Activated CD4-positive, alpha-beta memory T cell treated with anti-CD3 and anti-CD28 coated beads for 36 hours (primary cell): ENCODE measurements at regions not wholly inside any gene's neighbourhood (a gene's known extent, or its start where the extent isn't known, plus 50 kb on each side); places are given as distances from the start of the nearest gene placed in this dataset.
"Not testable (repeated sequence)": the region's sequence is repeated elsewhere in the genome, so short reads cannot be mapped to it uniquely, and the experiment has no call there.

ENCODE experiments used
- CTCF ChIA-PET: fragments of 350-600 bp; sonication (Branson Sonifier 250); formaldehyde crosslinking; loops from one replicate; lab custom pipeline; 2021; ENCODE audit warnings: antibody characterized with exemption, inconsistent platforms; lab: Charles Lee
- POLR2A ChIA-PET: fragments of 350-600 bp; sonication (Branson Sonifier 250); formaldehyde crosslinking; loops from one replicate; lab custom pipeline; 2021; ENCODE audit warnings: antibody characterized with exemption; lab: Charles Lee
- DNase-seq: peaks from one replicate; pipeline ENCODE4 v3.0.0-alpha.2; 2020
- H3K27ac Mint-ChIP-seq: one replicate; pipeline ENCODE4 v1.8.0; 2021; ENCODE audit warnings: mixed read lengths
- H3K27me3 Mint-ChIP-seq: one replicate; pipeline ENCODE4 v1.8.0; 2021; ENCODE audit warnings: mixed read lengths
- H3K36me3 Mint-ChIP-seq: one replicate; pipeline ENCODE4 v1.8.0; 2021; ENCODE audit warnings: mixed read lengths
- H3K4me1 Mint-ChIP-seq: one replicate; pipeline ENCODE4 v1.8.0; 2021; ENCODE audit warnings: low read depth, mixed read lengths
- H3K4me3 Mint-ChIP-seq: one replicate; pipeline ENCODE4 v1.8.0; 2021; ENCODE audit warnings: mild to moderate bottlenecking, mixed read lengths
- H3K9me3 Mint-ChIP-seq: one replicate; pipeline ENCODE4 v1.8.0; 2021; ENCODE audit warnings: mixed read lengths
- intact Hi-C: fragments of 100-400 bp; cut with micrococcal nuclease; formaldehyde crosslinking; loops from one replicate; pipeline ENCODE4 v1.15.1; 2023

GRCh38 chr2:16239296-16239850 lies 299.0 kb downstream of the MYCN start:
- no peak overlapping the region for H3K27ac Mint-ChIP-seq
- no peaks in the 10 kb centered on the region for H3K4me1 Mint-ChIP-seq
- POLR2A ChIA-PET, result no interaction called here
- H3K27me3 Mint-ChIP-seq, result peaks cover 5% of the 10 kb centered on the region
- no peak for DNase-seq
- H3K36me3 Mint-ChIP-seq, result no peaks in the 10 kb centered on the region
- no peak overlapping the region for H3K4me3 Mint-ChIP-seq
- H3K9me3 Mint-ChIP-seq, result no peaks in the 10 kb centered on the region
- intact Hi-C loops, result loop anchor here (5.0 kb wide), 1 partner anchor 602 kb away; no protein-coding TSS in a partner anchor
- CTCF ChIA-PET, result no interaction called here

- intact Hi-C loops, result loop anchor here (5.0 kb wide), 1 partner anchor 601 kb away; no protein-coding TSS in a partner anchor
- Mint-ChIP-seq H3K27me3 (peaks cover 5% of the 10 kb centered on the region), H3K4me3 (no peak overlapping the region), H3K27ac (no peak overlapping the region), H3K36me3 (no peaks in the 10 kb centered on the region), H3K9me3 (no peaks in the 10 kb centered on the region), H3K4me1 (no peaks in the 10 kb centered on the region)
- DNase-seq, result no peak
- ChIA-PET CTCF (no interaction called here), POLR2A (no interaction called here)
Measured at GRCh38 chr2:16238786-16239185, 298.4 kb downstream of the MYCN start.

GRCh38 chr2:16238001-16238761 lies 297.8 kb downstream of the MYCN start:
- H3K9me3 Mint-ChIP-seq, result no peaks in the 10 kb centered on the region
- H3K4me3 Mint-ChIP-seq, result no peak overlapping the region
- no peaks in the 10 kb centered on the region for H3K4me1 Mint-ChIP-seq
- H3K27ac Mint-ChIP-seq, result no peak overlapping the region
- DNase-seq, result no peak
- ChIA-PET CTCF (no interaction called here), POLR2A (no interaction called here)
- H3K36me3 Mint-ChIP-seq, result no peaks in the 10 kb centered on the region
- H3K27me3 Mint-ChIP-seq, result peaks cover 5% of the 10 kb centered on the region
- intact Hi-C loops, result loop anchor here (5.0 kb wide), 1 partner anchor 601 kb away; no protein-coding TSS in a partner anchor

GRCh38 chr2:16235747-16236146 lies 295.4 kb downstream of the MYCN start:
- Mint-ChIP-seq H3K4me1 (no peaks in the 10 kb centered on the region), H3K4me3 (no peak overlapping the region), H3K27ac (no peak overlapping the region), H3K36me3 (no peaks in the 10 kb centered on the region), H3K27me3 (peaks cover 5% of the 10 kb centered on the region), H3K9me3 (no peaks in the 10 kb centered on the region)
- no peak for DNase-seq
- intact Hi-C loops, result loop anchor here (5.0 kb wide), 1 partner anchor 598 kb away; no protein-coding TSS in a partner anchor
- POLR2A ChIA-PET, result no interaction called here
- CTCF ChIA-PET, result no interaction called here

GRCh38 chr2:16235291-16235690 lies 294.9 kb downstream of the MYCN start:
- CTCF ChIA-PET, result not testable (repeated sequence)

GRCh38 chr2:16228951-16229350 lies 288.6 kb downstream of the MYCN start:
- DNase-seq, result no peak
- no peak overlapping the region for H3K4me3 Mint-ChIP-seq
- no peaks in the 10 kb centered on the region for H3K9me3 Mint-ChIP-seq
- intact Hi-C loops, result no loop called here
- CTCF ChIA-PET, result no interaction called here
- POLR2A ChIA-PET, result no interaction called here
- H3K4me1 Mint-ChIP-seq, result no peaks in the 10 kb centered on the region
- no peak overlapping the region for H3K27ac Mint-ChIP-seq
- H3K36me3 Mint-ChIP-seq, result no peaks in the 10 kb centered on the region
- H3K27me3 Mint-ChIP-seq, result no peaks in the 10 kb centered on the region

More at GRCh38 chr2:16235291-16235690, 294.9 kb downstream of the MYCN start:
- H3K9me3 Mint-ChIP-seq, H3K4me3 Mint-ChIP-seq, POLR2A ChIA-PET, H3K27ac Mint-ChIP-seq, H3K36me3 Mint-ChIP-seq, H3K4me1 Mint-ChIP-seq, DNase-seq, H3K27me3 Mint-ChIP-seq: not testable (repeated sequence)
- intact Hi-C loops, result loop anchor here (5.0 kb wide), 1 partner anchor 598 kb away; no protein-coding TSS in a partner anchor

GRCh38 chr2:16228471-16228870 lies 288.1 kb downstream of the MYCN start:
- CTCF ChIA-PET, result no interaction called here
- no peaks in the 10 kb centered on the region for H3K27me3 Mint-ChIP-seq
- DNase-seq, result no peak
- POLR2A ChIA-PET, result no interaction called here
- intact Hi-C loops, result no loop called here
- no peak overlapping the region for H3K27ac Mint-ChIP-seq
- H3K36me3 Mint-ChIP-seq, result no peaks in the 10 kb centered on the region
- H3K4me1 Mint-ChIP-seq, result no peaks in the 10 kb centered on the region
- H3K9me3 Mint-ChIP-seq, result no peaks in the 10 kb centered on the region
- H3K4me3 Mint-ChIP-seq, result no peak overlapping the region

GRCh38 chr2:16227811-16228462 lies 287.6 kb downstream of the MYCN start:
- no peak for DNase-seq
- ChIA-PET CTCF (no interaction called here), POLR2A (no interaction called here)
- no peak overlapping the region for H3K4me3 Mint-ChIP-seq
- intact Hi-C loops, result no loop called here
- H3K4me1 Mint-ChIP-seq, result no peaks in the 10 kb centered on the region
- no peaks in the 10 kb centered on the region for H3K9me3 Mint-ChIP-seq
- H3K27me3 Mint-ChIP-seq, result no peaks in the 10 kb centered on the region
- H3K36me3 Mint-ChIP-seq, result no peaks in the 10 kb centered on the region
- H3K27ac Mint-ChIP-seq, result no peak overlapping the region

GRCh38 chr2:16226943-16227664 lies 286.8 kb downstream of the MYCN start:
- POLR2A ChIA-PET, result no interaction called here
- H3K27ac Mint-ChIP-seq, result no peak overlapping the region
- intact Hi-C loops, result no loop called here
- H3K36me3 Mint-ChIP-seq, result no peaks in the 10 kb centered on the region
- no peak overlapping the region for H3K4me3 Mint-ChIP-seq
- no peaks in the 10 kb centered on the region for H3K9me3 Mint-ChIP-seq
- CTCF ChIA-PET, result no interaction called here
- H3K4me1 Mint-ChIP-seq, result no peaks in the 10 kb centered on the region
- H3K27me3 Mint-ChIP-seq, result no peaks in the 10 kb centered on the region
- DNase-seq, result no peak

- ChIA-PET POLR2A (no interaction called here), CTCF (no interaction called here)
- H3K9me3 Mint-ChIP-seq, result no peaks in the 10 kb centered on the region
- DNase-seq, result no peak
- H3K27me3 Mint-ChIP-seq, result no peaks in the 10 kb centered on the region
- no peak overlapping the region for H3K4me3 Mint-ChIP-seq
- intact Hi-C loops, result no loop called here
- H3K36me3 Mint-ChIP-seq, result no peaks in the 10 kb centered on the region
- no peaks in the 10 kb centered on the region for H3K4me1 Mint-ChIP-seq
- H3K27ac Mint-ChIP-seq, result no peak overlapping the region
Measured at GRCh38 chr2:16226381-16226780, 286.0 kb downstream of the MYCN start.

GRCh38 chr2:16225545-16225944 lies 285.2 kb downstream of the MYCN start:
- no peaks in the 10 kb centered on the region for H3K9me3 Mint-ChIP-seq
- CTCF ChIA-PET, result no interaction called here

GRCh38 chr2:16225071-16225470 lies 284.7 kb downstream of the MYCN start:
- intact Hi-C loops, result no loop called here
- Mint-ChIP-seq H3K4me3 (no peak overlapping the region), H3K4me1 (no peaks in the 10 kb centered on the region), H3K27me3 (no peaks in the 10 kb centered on the region), H3K27ac (no peak overlapping the region), H3K36me3 (no peaks in the 10 kb centered on the region), H3K9me3 (no peaks in the 10 kb centered on the region)
- ChIA-PET POLR2A (no interaction called here), CTCF (no interaction called here)
- no peak for DNase-seq

More at GRCh38 chr2:16225545-16225944, 285.2 kb downstream of the MYCN start:
- no peak overlapping the region for H3K4me3 Mint-ChIP-seq
- intact Hi-C loops, result no loop called here
- no peak overlapping the region for H3K27ac Mint-ChIP-seq
- POLR2A ChIA-PET, result no interaction called here
- no peaks in the 10 kb centered on the region for H3K4me1 Mint-ChIP-seq
- DNase-seq, result no peak
- H3K36me3 Mint-ChIP-seq, result no peaks in the 10 kb centered on the region
- H3K27me3 Mint-ChIP-seq, result no peaks in the 10 kb centered on the region
